ENCODE measurements at regions not wholly inside any gene's neighbourhood (a gene's known extent, or its start where the extent isn't known, plus 50 kb on each side); places are given as distances from the start of the nearest gene placed in this dataset.
"Not testable (repeated sequence)": the region's sequence is repeated elsewhere in the genome, so short reads cannot be mapped to it uniquely, and the experiment has no call there.

- Histone ChIP-seq H3K4me3 (no peak overlapping the region), H3K9ac (ENCODE audit: insufficient read depth in 1 of 2, low read length in 2 of 2) (no peak overlapping the region), H3K4me1 (ENCODE audit: control insufficient read depth in 5 of 5, insufficient read depth in 5 of 5, low read length in 5 of 5) (peaks cover 0 to 15% (median 0%) of the 10 kb centered on the region in 5 donors), H3K27ac (ENCODE audit: low read depth in 1 of 2, low read length in 1 of 2) (no peak overlapping the region), H3K9me3 (ENCODE audit: control insufficient read depth in 4 of 4, insufficient read depth in 3 of 4, low read length in 3 of 4) (peaks cover 0 to 12% (median 3%) of the 10 kb centered on the region in 4 donors), H3K27me3 (ENCODE audit: control insufficient read depth in 3 of 3, insufficient read depth in 3 of 3, low read length in 2 of 3) (peaks cover 0 to 2% (median 0%) of the 10 kb centered on the region in 3 donors), H3K36me3 (ENCODE audit: control insufficient read depth in 4 of 4, insufficient read depth in 4 of 4, low read length in 4 of 4) (no peaks in the 10 kb centered on the region)
- WGBS, 2 donors = 85 to 92% methylated on average over 7 of the region's 7 CpGs
- ATAC-seq (ENCODE audit: insufficient read depth, low FRiP score) = no peak
- no peak for TF ChIP-seq CTCF (IDR thresholded peaks at IDR 0.05; ENCODE audit: control extremely low read depth, extremely low read depth)
- no peak for DNase-seq
Measured at GRCh38 chr6:170142559-170142958, 148.3 kb downstream of the DLL1 start.

- peaks cover 0 to 14% (median 0%) of the 10 kb centered on the region in 5 donors for H3K4me1 ChIP-seq (ENCODE audit: control insufficient read depth in 5 of 5, insufficient read depth in 5 of 5, low read length in 5 of 5)
- WGBS, 2 donors = 89 to 91% methylated on average over 10 of the region's 10 CpGs
- not testable (repeated sequence) for H3K36me3 ChIP-seq (ENCODE audit: control insufficient read depth in 4 of 4, insufficient read depth in 4 of 4, low read length in 4 of 4); ATAC-seq (ENCODE audit: insufficient read depth, low FRiP score); H3K27me3 ChIP-seq (ENCODE audit: control insufficient read depth in 3 of 3, insufficient read depth in 3 of 3, low read length in 2 of 3); DNase-seq; H3K27ac ChIP-seq (ENCODE audit: low read depth in 1 of 2, low read length in 1 of 2); H3K9ac ChIP-seq (ENCODE audit: insufficient read depth in 1 of 2, low read length in 2 of 2); H3K9me3 ChIP-seq (ENCODE audit: control insufficient read depth in 4 of 4, insufficient read depth in 3 of 4, low read length in 3 of 4); H3K4me3 ChIP-seq
Measured at GRCh38 chr6:170141061-170141460, 149.8 kb downstream of the DLL1 start.

GRCh38 chr6:170140129-170140528 is 150.7 kb downstream of the DLL1 start:
- Histone ChIP-seq H3K4me3 (no peak overlapping the region), H3K9ac (ENCODE audit: insufficient read depth in 1 of 2, low read length in 2 of 2) (no peak overlapping the region), H3K27ac (ENCODE audit: low read depth in 1 of 2, low read length in 1 of 2) (no peak overlapping the region), H3K4me1 (ENCODE audit: control insufficient read depth in 5 of 5, insufficient read depth in 5 of 5, low read length in 5 of 5) (peaks cover 0 to 16% (median 0%) of the 10 kb centered on the region in 5 donors), H3K36me3 (ENCODE audit: control insufficient read depth in 4 of 4, insufficient read depth in 4 of 4, low read length in 4 of 4) (no peaks in the 10 kb centered on the region), H3K27me3 (ENCODE audit: control insufficient read depth in 3 of 3, insufficient read depth in 3 of 3, low read length in 2 of 3) (no peaks in the 10 kb centered on the region), H3K9me3 (ENCODE audit: control insufficient read depth in 4 of 4, insufficient read depth in 3 of 4, low read length in 3 of 4) (peaks cover 0 to 10% (median 3%) of the 10 kb centered on the region in 4 donors)
- no peak for ATAC-seq (ENCODE audit: insufficient read depth, low FRiP score)
- DNase-seq = no peak
- TF ChIP-seq CTCF (IDR thresholded peaks at IDR 0.05; ENCODE audit: control extremely low read depth, extremely low read depth) = no peak
- 86 to 93% methylated on average over 13 of the region's 13 CpGs for WGBS, 2 donors

- Histone ChIP-seq H3K36me3 (ENCODE audit: control insufficient read depth in 4 of 4, insufficient read depth in 4 of 4, low read length in 4 of 4) (no peaks in the 10 kb centered on the region), H3K27ac (ENCODE audit: low read depth in 1 of 2, low read length in 1 of 2) (no peak overlapping the region), H3K9ac (ENCODE audit: insufficient read depth in 1 of 2, low read length in 2 of 2) (no peak overlapping the region), H3K4me3 (no peak overlapping the region), H3K9me3 (ENCODE audit: control insufficient read depth in 4 of 4, insufficient read depth in 3 of 4, low read length in 3 of 4) (peaks cover 0 to 9% (median 3%) of the 10 kb centered on the region in 4 donors), H3K27me3 (ENCODE audit: control insufficient read depth in 3 of 3, insufficient read depth in 3 of 3, low read length in 2 of 3) (no peaks in the 10 kb centered on the region), H3K4me1 (ENCODE audit: control insufficient read depth in 5 of 5, insufficient read depth in 5 of 5, low read length in 5 of 5) (peaks cover 0 to 20% (median 0%) of the 10 kb centered on the region in 5 donors)
- WGBS, 2 donors = 89 to 95% methylated on average over 22 of the region's 22 CpGs
- DNase-seq (no peak), ATAC-seq (ENCODE audit: insufficient read depth, low FRiP score) (no peak)
- no peak for TF ChIP-seq CTCF (IDR thresholded peaks at IDR 0.05; ENCODE audit: control extremely low read depth, extremely low read depth)
Measured at GRCh38 chr6:170139531-170139930, 151.3 kb downstream of the DLL1 start.

- not testable (repeated sequence) for H3K4me3 ChIP-seq, DNase-seq
- 92% methylated on average over 24 of the region's 24 CpGs for WGBS, 2 donors
Measured at GRCh38 chr6:170139046-170139445, 151.8 kb downstream of the DLL1 start.

More at GRCh38 chr6:170139046-170139445, 151.8 kb downstream of the DLL1 start:
- not testable (repeated sequence) for ATAC-seq (ENCODE audit: insufficient read depth, low FRiP score); H3K9me3 ChIP-seq (ENCODE audit: control insufficient read depth in 4 of 4, insufficient read depth in 3 of 4, low read length in 3 of 4); H3K36me3 ChIP-seq (ENCODE audit: control insufficient read depth in 4 of 4, insufficient read depth in 4 of 4, low read length in 4 of 4); H3K27me3 ChIP-seq (ENCODE audit: control insufficient read depth in 3 of 3, insufficient read depth in 3 of 3, low read length in 2 of 3); H3K27ac ChIP-seq (ENCODE audit: low read depth in 1 of 2, low read length in 1 of 2); H3K9ac ChIP-seq (ENCODE audit: insufficient read depth in 1 of 2, low read length in 2 of 2)
- H3K4me1 ChIP-seq (ENCODE audit: control insufficient read depth in 5 of 5, insufficient read depth in 5 of 5, low read length in 5 of 5) = peaks cover 0 to 20% (median 0%) of the 10 kb centered on the region in 5 donors

All from lung (tissue), 11 donors.